ENCODE measurements at regions not wholly inside any gene's neighbourhood (a gene's known extent, or its start where the extent isn't known, plus 50 kb on each side); places are given as distances from the start of the nearest gene placed in this dataset.
A peak's percentile ranks its signal among the peaks of the same experiment; 100 is the strongest.

DNA sequence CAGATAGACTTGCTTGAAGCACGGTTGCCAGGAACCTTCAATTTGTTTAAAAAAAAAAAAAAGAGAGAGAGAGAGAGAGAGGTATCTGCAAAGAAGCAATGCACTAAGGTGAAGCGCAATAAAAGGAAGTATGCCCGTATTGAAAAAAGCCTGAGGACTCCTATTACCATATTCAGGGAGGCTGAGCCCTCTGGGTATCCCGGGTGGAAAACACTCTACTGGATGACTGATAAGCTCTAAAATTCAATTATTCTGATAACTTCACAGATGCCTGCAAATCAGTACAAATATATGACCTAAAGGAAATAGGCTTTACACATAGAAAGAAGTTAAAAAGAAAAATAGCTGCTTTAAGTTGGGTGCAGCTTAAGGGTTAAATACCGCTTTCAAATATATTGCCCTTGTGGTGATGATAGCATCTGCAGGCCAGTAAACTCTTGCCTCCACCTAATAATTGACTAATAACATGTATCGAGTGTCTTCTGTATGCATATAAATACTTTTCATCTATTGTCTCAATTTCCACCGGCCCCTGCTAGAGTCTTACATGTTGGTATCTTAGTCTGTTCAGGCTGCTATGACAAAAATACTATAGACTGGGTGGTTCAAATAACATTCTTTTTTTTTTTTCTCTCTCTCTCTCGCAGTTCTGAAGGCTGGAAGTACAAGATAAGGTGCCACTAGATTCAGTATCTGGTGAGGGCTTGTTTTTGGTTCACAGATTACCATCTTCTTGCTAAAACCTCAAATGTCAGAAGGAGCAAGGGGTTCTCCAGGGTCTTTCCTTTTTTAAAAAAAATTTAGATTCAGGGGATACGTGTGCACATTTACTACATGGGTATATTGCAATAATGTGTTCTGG lies 187.4 kb upstream of the JARID2 start:
- ChIA-PET CTCF (no interaction called here), RAD21 (ENCODE audit: low non-redundant PET in 1 of 2, low total read pairs in 2 of 2, uncharacterized antibody in 2 of 2, unreplicated experiment in 2 of 2) (no interaction called here), POLR2A (no interaction called here)
- Histone ChIP-seq H3K9me3 (ENCODE audit: control insufficient read depth in 1 of 2, insufficient read depth in 1 of 2, low read depth in 1 of 2, low read length in 2 of 2) (peaks cover 0 to 9% of the 10 kb centered on the region in 2 experiments; a peak in 1 of 4 replicates), H3K27ac (ENCODE audit: low read depth, low read length) (no peak overlapping the region), H3K4me1 (ENCODE audit: control insufficient read depth in 1 of 2, insufficient read depth in 2 of 2, low read length in 2 of 2) (no peaks in the 10 kb centered on the region), H3K79me2 (ENCODE audit: insufficient read depth, low read length) (no peaks in the 10 kb centered on the region), H2AFZ (ENCODE audit: low read depth, low read length, poor library complexity, severe bottlenecking) (no peak overlapping the region), H3K9me2 (ENCODE audit: insufficient read depth) (no peaks in the 10 kb centered on the region), H4K20me1 (ENCODE audit: insufficient read depth) (no peaks in the 10 kb centered on the region), H3K9ac (ENCODE audit: low read length) (no peak overlapping the region), H3K4me3 (replicated peaks in 1 of 2; ENCODE audit: low read depth in 1 of 2, low read length in 2 of 2) (no peak overlapping the region), H3K27me3 (ENCODE audit: insufficient read depth, low read length) (no peaks in the 10 kb centered on the region), H3K4me2 (ENCODE audit: low read length) (no peak overlapping the region), H3K36me3 (ENCODE audit: control insufficient read depth in 1 of 2, insufficient read depth in 2 of 2, low read length in 2 of 2) (no peaks in the 10 kb centered on the region)
- BruUV-seq (replicated peaks): no TSS peak
- TF ChIP-seq CTCF (IDR thresholded peaks at IDR 0.05 in 2 of 3, conservative IDR thresholded peaks at IDR 0.05 in 1 of 3; ENCODE audit: borderline replicate concordance in 1 of 3, insufficient read depth in 1 of 3, low read depth in 2 of 3, low read length in 2 of 3): 0 out of 6 replicates have a peak, but pooled peaks of 1 of the 3 experiments have one; percentile 22
- TF ChIP-seq, protein P1, sequence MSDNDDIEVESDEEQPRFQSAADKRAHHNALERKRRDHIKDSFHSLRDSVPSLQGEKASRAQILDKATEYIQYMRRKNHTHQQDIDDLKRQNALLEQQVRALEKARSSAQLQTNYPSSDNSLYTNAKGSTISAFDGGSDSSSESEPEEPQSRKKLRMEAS (IDR thresholded peaks at IDR 0.05): no peak
- intact Hi-C loops (cut with micrococcal nuclease): no loop called here
- no peak for DNase-seq (ENCODE audit: low read depth, low spot score)
- ATAC-seq: no peak

DNA sequence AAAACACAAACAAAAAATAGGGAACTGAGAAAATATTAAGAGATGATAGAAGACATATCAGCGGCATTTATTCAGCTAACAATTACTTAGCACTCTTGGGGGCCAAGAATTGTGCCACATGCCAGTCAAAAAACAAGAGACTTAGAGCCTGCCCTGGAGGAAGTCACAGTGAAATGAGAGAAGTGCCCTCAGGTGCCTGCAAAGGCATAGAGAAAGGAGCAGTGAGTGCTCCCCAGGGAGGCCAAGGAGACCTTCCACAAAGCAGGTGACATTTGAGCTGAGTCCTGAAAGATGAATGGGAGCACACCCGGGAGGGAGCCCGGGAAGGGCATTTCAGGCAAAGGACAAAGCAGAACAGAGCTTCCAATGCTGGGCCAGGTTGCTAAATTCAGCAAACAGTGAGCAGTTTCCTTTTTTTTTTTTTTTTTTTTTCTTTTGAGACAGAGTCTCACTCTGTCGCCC lies 184.7 kb upstream of the JARID2 start:
- BruUV-seq (replicated peaks): no TSS peak
- intact Hi-C loops (cut with micrococcal nuclease): no loop called here
- Histone ChIP-seq H2AFZ (ENCODE audit: low read depth, low read length, poor library complexity, severe bottlenecking) (no peak overlapping the region), H3K27me3 (ENCODE audit: insufficient read depth, low read length) (no peaks in the 10 kb centered on the region), H3K4me3 (replicated peaks in 1 of 2; ENCODE audit: low read depth in 1 of 2, low read length in 2 of 2) (no peak overlapping the region), H3K4me1 (ENCODE audit: control insufficient read depth in 1 of 2, insufficient read depth in 2 of 2, low read length in 2 of 2) (peaks cover 0 to 10% of the 10 kb centered on the region in 2 experiments; a peak in 2 of 4 replicates), H3K9me2 (ENCODE audit: insufficient read depth) (no peaks in the 10 kb centered on the region), H4K20me1 (ENCODE audit: insufficient read depth) (no peaks in the 10 kb centered on the region), H3K79me2 (ENCODE audit: insufficient read depth, low read length) (no peaks in the 10 kb centered on the region), H3K9me3 (ENCODE audit: control insufficient read depth in 1 of 2, insufficient read depth in 1 of 2, low read depth in 1 of 2, low read length in 2 of 2) (peaks cover 0 to 9% of the 10 kb centered on the region in 2 experiments; a peak in 1 of 4 replicates), H3K27ac (ENCODE audit: low read depth, low read length) (no peak overlapping the region), H3K9ac (ENCODE audit: low read length) (no peak overlapping the region), H3K4me2 (ENCODE audit: low read length) (no peak overlapping the region), H3K36me3 (ENCODE audit: control insufficient read depth in 1 of 2, insufficient read depth in 2 of 2, low read length in 2 of 2) (no peaks in the 10 kb centered on the region)
- DNase-seq (ENCODE audit: low read depth, low spot score) (no peak), ATAC-seq (no peak)
- ChIA-PET CTCF (no interaction called here), RAD21 (ENCODE audit: low non-redundant PET in 1 of 2, low total read pairs in 2 of 2, uncharacterized antibody in 2 of 2, unreplicated experiment in 2 of 2) (no interaction called here), POLR2A (no interaction called here)
- TF ChIP-seq CBX3 (IDR thresholded peaks at IDR 0.05; ENCODE audit: low read depth) (no peak), YY1 (IDR thresholded peaks at IDR 0.05; ENCODE audit: extremely low read depth, insufficient replicate concordance, low read depth, low read length) (no peak), POLR2AphosphoS5 (IDR thresholded peaks at IDR 0.05; ENCODE audit: low read depth, low read length) (no peak), CEBPB (IDR thresholded peaks at IDR 0.05; ENCODE audit: low read depth) (no peak), ZFX (IDR thresholded peaks at IDR 0.05) (no peak), SP1 (IDR thresholded peaks at IDR 0.05; ENCODE audit: low read depth) (no peak), RAD21 (IDR thresholded peaks at IDR 0.05; ENCODE audit: low read depth) (no peak), EZH2phosphoT487 (IDR thresholded peaks at IDR 0.05; ENCODE audit: borderline replicate concordance) (no peak), SRF (IDR thresholded peaks at IDR 0.05; ENCODE audit: low read depth) (no peak), JUND (IDR thresholded peaks at IDR 0.05) (no peak), EGR1 (IDR thresholded peaks at IDR 0.05; ENCODE audit: low read depth) (no peak)
- TF ChIP-seq, protein P1 (IDR thresholded peaks at IDR 0.05): no peak
- TF ChIP-seq, protein P2, sequence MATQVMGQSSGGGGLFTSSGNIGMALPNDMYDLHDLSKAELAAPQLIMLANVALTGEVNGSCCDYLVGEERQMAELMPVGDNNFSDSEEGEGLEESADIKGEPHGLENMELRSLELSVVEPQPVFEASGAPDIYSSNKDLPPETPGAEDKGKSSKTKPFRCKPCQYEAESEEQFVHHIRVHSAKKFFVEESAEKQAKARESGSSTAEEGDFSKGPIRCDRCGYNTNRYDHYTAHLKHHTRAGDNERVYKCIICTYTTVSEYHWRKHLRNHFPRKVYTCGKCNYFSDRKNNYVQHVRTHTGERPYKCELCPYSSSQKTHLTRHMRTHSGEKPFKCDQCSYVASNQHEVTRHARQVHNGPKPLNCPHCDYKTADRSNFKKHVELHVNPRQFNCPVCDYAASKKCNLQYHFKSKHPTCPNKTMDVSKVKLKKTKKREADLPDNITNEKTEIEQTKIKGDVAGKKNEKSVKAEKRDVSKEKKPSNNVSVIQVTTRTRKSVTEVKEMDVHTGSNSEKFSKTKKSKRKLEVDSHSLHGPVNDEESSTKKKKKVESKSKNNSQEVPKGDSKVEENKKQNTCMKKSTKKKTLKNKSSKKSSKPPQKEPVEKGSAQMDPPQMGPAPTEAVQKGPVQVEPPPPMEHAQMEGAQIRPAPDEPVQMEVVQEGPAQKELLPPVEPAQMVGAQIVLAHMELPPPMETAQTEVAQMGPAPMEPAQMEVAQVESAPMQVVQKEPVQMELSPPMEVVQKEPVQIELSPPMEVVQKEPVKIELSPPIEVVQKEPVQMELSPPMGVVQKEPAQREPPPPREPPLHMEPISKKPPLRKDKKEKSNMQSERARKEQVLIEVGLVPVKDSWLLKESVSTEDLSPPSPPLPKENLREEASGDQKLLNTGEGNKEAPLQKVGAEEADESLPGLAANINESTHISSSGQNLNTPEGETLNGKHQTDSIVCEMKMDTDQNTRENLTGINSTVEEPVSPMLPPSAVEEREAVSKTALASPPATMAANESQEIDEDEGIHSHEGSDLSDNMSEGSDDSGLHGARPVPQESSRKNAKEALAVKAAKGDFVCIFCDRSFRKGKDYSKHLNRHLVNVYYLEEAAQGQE (IDR thresholded peaks at IDR 0.05; ENCODE audit: low read depth): no peak

Data from HCT116 (cell line).